ENCODE measurements at regions not wholly inside any gene's neighbourhood (a gene's known extent, or its start where the extent isn't known, plus 50 kb on each side); places are given as distances from the start of the nearest gene placed in this dataset.
A peak's percentile ranks its signal among the peaks of the same experiment; 100 is the strongest.

DNA sequence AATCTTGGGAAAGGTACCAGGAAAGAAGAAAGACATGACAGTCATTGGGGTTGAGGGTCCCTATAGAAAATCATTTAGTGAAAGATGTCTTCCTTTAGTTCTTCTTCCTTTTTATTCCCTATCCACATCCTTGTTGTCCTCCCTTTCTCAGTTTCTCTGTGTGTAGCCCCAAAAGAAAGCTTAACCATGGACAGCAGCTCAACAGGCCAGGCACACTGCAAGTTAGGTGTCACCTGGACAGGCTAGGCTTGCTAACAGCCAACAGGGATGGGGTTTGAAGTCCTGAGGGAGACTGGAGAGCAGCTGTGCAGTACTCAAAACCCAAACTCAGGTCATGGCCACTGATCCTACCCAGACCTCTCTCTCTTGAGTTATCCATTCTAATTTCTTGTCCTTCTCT lies 543.1 kb downstream of the TUSC7 start:
- DNase-seq: no peak
- H3K36me3 ChIP-seq: no peaks in the 10 kb centered on the region
- H3K9ac ChIP-seq (ENCODE audit: low read depth in 2 of 2, low read length in 2 of 2): no peak overlapping the region
- TF ChIP-seq, protein P1, sequence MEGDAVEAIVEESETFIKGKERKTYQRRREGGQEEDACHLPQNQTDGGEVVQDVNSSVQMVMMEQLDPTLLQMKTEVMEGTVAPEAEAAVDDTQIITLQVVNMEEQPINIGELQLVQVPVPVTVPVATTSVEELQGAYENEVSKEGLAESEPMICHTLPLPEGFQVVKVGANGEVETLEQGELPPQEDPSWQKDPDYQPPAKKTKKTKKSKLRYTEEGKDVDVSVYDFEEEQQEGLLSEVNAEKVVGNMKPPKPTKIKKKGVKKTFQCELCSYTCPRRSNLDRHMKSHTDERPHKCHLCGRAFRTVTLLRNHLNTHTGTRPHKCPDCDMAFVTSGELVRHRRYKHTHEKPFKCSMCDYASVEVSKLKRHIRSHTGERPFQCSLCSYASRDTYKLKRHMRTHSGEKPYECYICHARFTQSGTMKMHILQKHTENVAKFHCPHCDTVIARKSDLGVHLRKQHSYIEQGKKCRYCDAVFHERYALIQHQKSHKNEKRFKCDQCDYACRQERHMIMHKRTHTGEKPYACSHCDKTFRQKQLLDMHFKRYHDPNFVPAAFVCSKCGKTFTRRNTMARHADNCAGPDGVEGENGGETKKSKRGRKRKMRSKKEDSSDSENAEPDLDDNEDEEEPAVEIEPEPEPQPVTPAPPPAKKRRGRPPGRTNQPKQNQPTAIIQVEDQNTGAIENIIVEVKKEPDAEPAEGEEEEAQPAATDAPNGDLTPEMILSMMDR (IDR thresholded peaks at IDR 0.05): no peak
- intact Hi-C loops (cut with DNase I): no loop called here
- no peak overlapping the region for H3K27ac ChIP-seq
- H3K9me3 ChIP-seq: no peaks in the 10 kb centered on the region
- H3K4me1 ChIP-seq: no peaks in the 10 kb centered on the region
- no peaks in the 10 kb centered on the region for H3K27me3 ChIP-seq
- H3K4me3 ChIP-seq: no peak overlapping the region

DNA sequence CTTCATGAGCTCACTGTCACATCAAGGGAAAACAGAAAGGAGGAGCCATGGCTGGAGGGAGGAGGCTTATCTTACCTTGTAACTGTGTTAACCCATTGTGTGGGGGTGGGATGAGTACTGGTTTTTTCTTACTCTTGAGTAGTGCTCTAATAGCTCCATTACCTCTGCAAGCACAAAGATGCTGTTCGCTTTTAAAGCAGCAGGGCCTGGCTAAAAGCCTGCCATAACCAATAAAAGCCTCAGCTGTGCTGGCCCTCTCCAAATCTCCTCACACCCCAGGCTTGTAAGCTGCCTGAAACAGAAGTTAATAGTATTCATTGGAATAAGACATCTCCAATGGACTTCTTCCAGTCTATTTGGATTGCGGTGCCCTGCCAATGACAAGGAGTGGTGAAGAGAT lies 544.1 kb downstream of the TUSC7 start:
- H3K27me3 ChIP-seq: no peaks in the 10 kb centered on the region
- no peak overlapping the region for H3K9ac ChIP-seq (ENCODE audit: low read depth in 2 of 2, low read length in 2 of 2)
- no peak for DNase-seq
- TF ChIP-seq, protein P1 (IDR thresholded peaks at IDR 0.05): no peak
- no peaks in the 10 kb centered on the region for H3K9me3 ChIP-seq
- intact Hi-C loops (cut with DNase I): no loop called here
- no peak overlapping the region for H3K4me3 ChIP-seq
- no peak overlapping the region for H3K27ac ChIP-seq
- no peaks in the 10 kb centered on the region for H3K4me1 ChIP-seq
- H3K36me3 ChIP-seq: no peaks in the 10 kb centered on the region

DNA sequence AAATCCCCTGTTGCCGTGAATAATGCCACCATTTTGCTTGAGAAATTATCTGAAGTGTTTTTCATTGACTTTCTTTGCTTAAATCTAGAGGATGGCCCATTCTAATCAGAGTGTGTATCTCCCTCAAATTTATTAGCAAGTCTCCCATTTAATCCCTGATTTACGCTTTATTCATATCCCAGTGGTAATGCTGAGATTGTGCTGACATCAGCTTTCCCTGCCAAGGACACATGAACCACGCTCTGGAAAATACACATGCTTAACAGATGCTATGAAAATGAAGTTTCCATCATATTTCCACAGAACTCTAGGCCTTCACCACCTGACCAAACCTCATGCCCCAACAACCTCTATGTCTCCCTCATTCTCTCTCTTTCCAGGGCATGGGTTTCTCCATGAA lies 545.4 kb downstream of the TUSC7 start:
- H3K27ac ChIP-seq: no peak overlapping the region
- no peaks in the 10 kb centered on the region for H3K36me3 ChIP-seq
- H3K9me3 ChIP-seq: no peaks in the 10 kb centered on the region
- TF ChIP-seq, protein P1 (IDR thresholded peaks at IDR 0.05): no peak
- intact Hi-C loops (cut with DNase I): no loop called here
- H3K9ac ChIP-seq (ENCODE audit: low read depth in 2 of 2, low read length in 2 of 2): no peak overlapping the region
- no peaks in the 10 kb centered on the region for H3K4me1 ChIP-seq
- DNase-seq: no peak
- no peaks in the 10 kb centered on the region for H3K27me3 ChIP-seq
- H3K4me3 ChIP-seq: no peak overlapping the region

DNA sequence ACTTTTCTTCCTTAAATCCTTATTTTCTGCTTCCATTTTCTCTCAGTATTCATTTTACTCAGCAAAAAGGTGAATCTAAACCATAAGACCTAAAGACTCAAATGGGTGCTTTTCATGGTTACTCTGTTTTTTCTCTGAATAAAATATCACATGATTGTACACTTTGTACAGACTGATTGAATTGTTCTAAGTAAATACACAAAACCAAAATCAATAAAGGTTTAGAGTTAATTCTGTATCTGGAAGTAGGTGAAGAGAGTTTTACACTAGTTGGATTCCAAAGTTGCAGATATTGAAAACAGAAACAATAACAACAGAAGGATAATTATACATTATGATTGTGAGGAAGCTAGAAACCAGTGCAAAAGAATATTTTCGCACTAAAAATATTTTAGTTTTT lies 546.2 kb downstream of the TUSC7 start:
- Histone ChIP-seq H3K27ac (no peak overlapping the region), H3K4me1 (no peaks in the 10 kb centered on the region), H3K4me3 (no peak overlapping the region), H3K9ac (ENCODE audit: low read depth in 2 of 2, low read length in 2 of 2) (no peak overlapping the region), H3K27me3 (no peaks in the 10 kb centered on the region), H3K9me3 (no peaks in the 10 kb centered on the region), H3K36me3 (no peaks in the 10 kb centered on the region)
- DNase-seq: no peak
- TF ChIP-seq, protein P1 (IDR thresholded peaks at IDR 0.05): no peak
- intact Hi-C loops (cut with DNase I): no loop called here

DNA sequence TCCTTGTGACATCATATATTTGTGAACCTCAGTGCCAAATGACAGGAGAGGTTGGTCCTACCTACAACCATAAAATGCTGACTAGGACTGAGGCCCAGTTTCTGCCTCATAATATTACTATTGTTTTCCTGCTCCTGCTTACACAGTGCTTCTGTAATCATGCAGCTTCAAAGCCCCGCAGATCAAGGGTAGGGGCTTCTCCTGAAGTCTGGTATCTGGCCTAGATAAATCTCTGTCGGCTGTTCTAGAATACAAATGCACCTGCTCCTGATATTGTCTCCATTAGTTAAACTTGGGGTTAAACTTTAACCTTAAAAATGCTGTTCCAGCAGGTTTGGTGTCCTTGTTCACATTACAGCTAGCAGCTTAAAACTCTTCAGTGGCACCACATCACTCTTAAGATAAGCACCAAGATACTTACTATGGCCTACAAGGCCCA lies 552.4 kb downstream of the TUSC7 start:
- peak overlapping the region; percentile 29 for H3K27ac ChIP-seq

More for the DNA sequence above, 552.4 kb downstream of the TUSC7 start:
- DNase-seq: peak; percentile 47
- H3K27me3 ChIP-seq: no peaks in the 10 kb centered on the region
- H3K4me3 ChIP-seq: no peak overlapping the region
- TF ChIP-seq, protein P1 (IDR thresholded peaks at IDR 0.05): no peak
- no peaks in the 10 kb centered on the region for H3K36me3 ChIP-seq
- no peak overlapping the region for H3K9ac ChIP-seq (ENCODE audit: low read depth in 2 of 2, low read length in 2 of 2)
- H3K4me1 ChIP-seq: no peaks in the 10 kb centered on the region
- intact Hi-C loops (cut with DNase I): no loop called here
- H3K9me3 ChIP-seq: no peaks in the 10 kb centered on the region

Data from colonic mucosa (tissue), 4 donors.